CD14-positive monocyte (primary cell): ENCODE measurements at regions not wholly inside any gene's neighbourhood (a gene's known extent, or its start where the extent isn't known, plus 50 kb on each side); places are given as distances from the start of the nearest gene placed in this dataset.

Source experiments
- DNase-seq, 3 donors: peaks; one replicate each; pipeline ENCODE4 v3.0.0-alpha.2; 2011 to 2022
- H2AFZ ChIP-seq: 2 replicates; pipeline ENCODE4 v1.6.0; 2012; ENCODE audit warnings: mild to moderate bottlenecking, low read depth, low read length, inconsistent platforms; ENCODE audit not compliant: insufficient read depth, poor library complexity, severe bottlenecking
- H3K27ac ChIP-seq, 2 donors: 1 replicate in 1 of 2; 2 replicates in 1 of 2; pipeline ENCODE4 v1.5.1; 2012 to 2013; ENCODE audit warnings: low read length in 2 of 2, control low read depth in 1 of 2, inconsistent platforms in 1 of 2, low read depth in 1 of 2, mild to moderate bottlenecking in 1 of 2
- H3K27me3 ChIP-seq, 2 donors: one replicate each; pipeline versions ENCODE4 v1.6.0 to v1.6.1; 2011 to 2013; ENCODE audit warnings: low read length in 2 of 2; ENCODE audit not compliant: control insufficient read depth in 2 of 2, insufficient read depth in 2 of 2
- H3K36me3 ChIP-seq, 2 donors: replicated peaks in 1 of 2; 1 replicate in 1 of 2; 2 replicates in 1 of 2; pipeline versions ENCODE4 v1.5.1 to v1.6.1; 2012 to 2013; ENCODE audit warnings: low read length in 2 of 2, control low read depth in 1 of 2, inconsistent platforms in 1 of 2, mild to moderate bottlenecking in 1 of 2; ENCODE audit not compliant: insufficient read depth in 2 of 2, control insufficient read depth in 1 of 2
- H3K4me1 ChIP-seq, 2 donors: 1 replicate in 1 of 2; 2 replicates in 1 of 2; pipeline versions ENCODE4 v1.5.1 to v1.6.1; 2012 to 2013; ENCODE audit warnings: low read length in 2 of 2, control low read depth in 1 of 2, inconsistent platforms in 1 of 2, mild to moderate bottlenecking in 1 of 2, moderate library complexity in 1 of 2; ENCODE audit not compliant: insufficient read depth in 2 of 2, control insufficient read depth in 1 of 2
- H3K4me2 ChIP-seq: replicated peaks from 2 replicates; pipeline ENCODE3; 2012; ENCODE audit warnings: low read length, moderate library complexity, mild to moderate bottlenecking; ENCODE audit not compliant: poor library complexity, severe bottlenecking; ENCODE audit errors: extremely low read depth
- H3K4me3 ChIP-seq, 3 experiments: fragments of 200-600 bp in 1 of 3; sonication (generic) in 1 of 3; replicated peaks in 1 of 3; 1 replicate in 2 of 3; 2 replicates in 1 of 3; pipeline ENCODE4 v1.5.1; 2011 to 2013; ENCODE audit warnings: low read length in 3 of 3, mild to moderate bottlenecking in 3 of 3, control low read depth in 2 of 3, low read depth in 2 of 3, inconsistent platforms in 1 of 3, moderate library complexity in 1 of 3
- H3K79me2 ChIP-seq: 2 replicates; pipeline ENCODE4 v1.6.0; 2012; ENCODE audit warnings: mild to moderate bottlenecking, control low read depth, inconsistent platforms, low read length, moderate library complexity; ENCODE audit not compliant: insufficient read depth
- H3K9ac ChIP-seq: 2 replicates; pipeline ENCODE4 v1.6.0; 2017; ENCODE audit warnings: low read length, mild to moderate bottlenecking; ENCODE audit not compliant: insufficient read depth, poor library complexity, severe bottlenecking
- H3K9me3 ChIP-seq, 2 donors: replicated peaks in 1 of 2; 1 replicate in 1 of 2; 2 replicates in 1 of 2; pipeline versions ENCODE4 v1.5.1 to v1.6.1; 2012 to 2013; ENCODE audit warnings: low read length in 2 of 2, control low read depth in 1 of 2; ENCODE audit not compliant: control insufficient read depth in 1 of 2, insufficient read depth in 1 of 2
- H4K20me1 ChIP-seq: 2 replicates; pipeline ENCODE4 v1.6.0; 2012; ENCODE audit warnings: mild to moderate bottlenecking, low read length, control low read depth, moderate library complexity; ENCODE audit not compliant: insufficient read depth
- H3K27ac Mint-ChIP-seq, 7 donors: one replicate each; pipeline ENCODE4 v1.8.0; 2020; ENCODE audit warnings: mild to moderate bottlenecking in 7 of 7, mixed read lengths in 7 of 7, moderate library complexity in 6 of 7, inconsistent platforms in 2 of 7
- H3K27me3 Mint-ChIP-seq, 3 donors: one replicate each; pipeline ENCODE4 v1.8.0; 2021 to 2022; ENCODE audit warnings: low read depth in 3 of 3, mild to moderate bottlenecking in 3 of 3, mixed read lengths in 3 of 3, moderate library complexity in 3 of 3, inconsistent platforms in 1 of 3
- H3K36me3 Mint-ChIP-seq, 2 donors: one replicate each; pipeline ENCODE4 v1.8.0; 2020; ENCODE audit warnings: mixed read lengths in 2 of 2, inconsistent platforms in 1 of 2, mild to moderate bottlenecking in 1 of 2
- H3K4me1 Mint-ChIP-seq: one replicate; pipeline ENCODE4 v1.8.0; 2020; ENCODE audit warnings: mild to moderate bottlenecking, mixed read lengths
- H3K4me3 Mint-ChIP-seq, 2 donors: one replicate each; pipeline ENCODE4 v1.8.0; 2020; ENCODE audit warnings: mild to moderate bottlenecking in 2 of 2, mixed read lengths in 2 of 2, moderate library complexity in 1 of 2
- H3K9me3 Mint-ChIP-seq, 7 donors: one replicate each; pipeline ENCODE4 v1.8.0; 2020 to 2022; ENCODE audit warnings: mixed read lengths in 7 of 7, mild to moderate bottlenecking in 6 of 7, moderate library complexity in 6 of 7, inconsistent platforms in 2 of 7
- WGBS: methylation state at CpG from one replicate; pipeline ENCODE4 v1.1.5; 2013; ENCODE audit warnings: missing lambda C conversion rate; ENCODE audit not compliant: insufficient coverage; 5-methylcytosine and 5-hydroxymethylcytosine counted together
- intact Hi-C, 2 donors: fragments of 100-400 bp; cut with micrococcal nuclease; formaldehyde crosslinking; loops; one replicate each; pipeline versions ENCODE4 v1.15.0 to v1.15.1; 2023
- TF ChIP-seq, protein P1 (sequence below): fragments of 200-600 bp; IDR thresholded peaks from one replicate; pipeline ENCODE4 v1.8.0; 2022; ENCODE audit warnings: antibody characterized with exemption, mild to moderate bottlenecking

DNA sequence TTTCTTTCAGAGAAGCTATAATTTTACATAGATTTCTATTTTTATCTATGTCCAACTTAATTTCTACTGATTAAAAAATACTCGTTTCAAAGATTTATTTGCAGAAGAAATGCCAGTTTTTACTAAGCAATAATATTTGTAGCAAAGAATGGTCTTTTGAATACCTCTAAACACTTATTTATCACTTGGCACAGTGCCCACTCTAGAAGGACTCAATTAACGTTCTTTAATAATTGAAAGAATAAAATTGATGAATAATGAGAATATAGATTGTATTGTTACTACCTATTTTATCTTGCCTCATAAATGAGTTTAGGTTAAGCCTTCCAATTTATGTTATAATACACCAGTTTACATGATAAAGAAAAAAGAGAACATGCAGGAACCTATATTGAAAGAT lies 889.7 kb upstream of the CDH9 start:
- WGBS = no CpG with 5 or more reads among the region's 2 CpGs
- Mint-ChIP-seq H3K4me1 (no peaks in the 10 kb centered on the region), H3K4me3 (no peak overlapping the region), H3K36me3 (no peaks in the 10 kb centered on the region), H3K27me3 (no peaks in the 10 kb centered on the region), H3K9me3 (peaks cover 0 to 3% (median 0%) of the 10 kb centered on the region in 7 donors), H3K27ac (no peak overlapping the region)
- no peak overlapping the region for H3K4me3 ChIP-seq
- no peak overlapping the region for H2AFZ ChIP-seq
- no peak overlapping the region for H3K4me2 ChIP-seq
- TF ChIP-seq, protein P1, sequence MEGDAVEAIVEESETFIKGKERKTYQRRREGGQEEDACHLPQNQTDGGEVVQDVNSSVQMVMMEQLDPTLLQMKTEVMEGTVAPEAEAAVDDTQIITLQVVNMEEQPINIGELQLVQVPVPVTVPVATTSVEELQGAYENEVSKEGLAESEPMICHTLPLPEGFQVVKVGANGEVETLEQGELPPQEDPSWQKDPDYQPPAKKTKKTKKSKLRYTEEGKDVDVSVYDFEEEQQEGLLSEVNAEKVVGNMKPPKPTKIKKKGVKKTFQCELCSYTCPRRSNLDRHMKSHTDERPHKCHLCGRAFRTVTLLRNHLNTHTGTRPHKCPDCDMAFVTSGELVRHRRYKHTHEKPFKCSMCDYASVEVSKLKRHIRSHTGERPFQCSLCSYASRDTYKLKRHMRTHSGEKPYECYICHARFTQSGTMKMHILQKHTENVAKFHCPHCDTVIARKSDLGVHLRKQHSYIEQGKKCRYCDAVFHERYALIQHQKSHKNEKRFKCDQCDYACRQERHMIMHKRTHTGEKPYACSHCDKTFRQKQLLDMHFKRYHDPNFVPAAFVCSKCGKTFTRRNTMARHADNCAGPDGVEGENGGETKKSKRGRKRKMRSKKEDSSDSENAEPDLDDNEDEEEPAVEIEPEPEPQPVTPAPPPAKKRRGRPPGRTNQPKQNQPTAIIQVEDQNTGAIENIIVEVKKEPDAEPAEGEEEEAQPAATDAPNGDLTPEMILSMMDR = no peak
- H3K4me1 ChIP-seq = no peaks in the 10 kb centered on the region
- H3K9ac ChIP-seq = no peak overlapping the region
- H4K20me1 ChIP-seq = no peaks in the 10 kb centered on the region
- intact Hi-C loops = no loop called here
- H3K79me2 ChIP-seq = no peaks in the 10 kb centered on the region
- H3K27ac ChIP-seq = no peak overlapping the region
- H3K36me3 ChIP-seq = no peaks in the 10 kb centered on the region
- no peaks in the 10 kb centered on the region for H3K9me3 ChIP-seq
- DNase-seq = no peak
- H3K27me3 ChIP-seq = no peaks in the 10 kb centered on the region

DNA sequence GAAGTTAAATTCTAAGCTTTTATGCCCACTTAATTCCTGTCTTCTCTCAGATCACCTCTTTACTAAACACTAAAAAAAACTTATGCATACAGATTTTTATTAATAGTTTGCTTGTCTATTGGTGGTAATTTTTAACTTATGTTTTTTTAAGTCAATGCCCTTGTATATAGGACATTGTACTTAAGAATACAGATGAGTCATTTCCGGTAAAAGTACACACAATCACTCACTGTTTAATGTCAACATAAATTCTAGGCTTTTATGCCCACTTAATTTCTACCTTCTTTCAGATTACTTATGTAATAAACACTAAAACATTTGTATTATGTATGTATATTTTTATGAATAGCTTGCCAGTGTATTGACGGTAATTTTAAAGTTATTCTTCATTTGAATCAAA lies 872.8 kb upstream of the CDH9 start:
- no peak overlapping the region for H3K4me3 Mint-ChIP-seq
- no peak overlapping the region for H3K4me2 ChIP-seq
- H3K27me3 ChIP-seq = no peaks in the 10 kb centered on the region
- H3K4me1 Mint-ChIP-seq = no peaks in the 10 kb centered on the region
- no peaks in the 10 kb centered on the region for H3K27me3 Mint-ChIP-seq
- no peak overlapping the region for H3K4me3 ChIP-seq
- no peaks in the 10 kb centered on the region for H3K79me2 ChIP-seq
- WGBS = no CpG with 5 or more reads among the region's 2 CpGs
- H3K4me1 ChIP-seq = no peaks in the 10 kb centered on the region
- H3K9ac ChIP-seq = no peak overlapping the region
- H3K27ac ChIP-seq = no peak overlapping the region
- intact Hi-C loops = no loop called here
- no peaks in the 10 kb centered on the region for H3K36me3 ChIP-seq
- H2AFZ ChIP-seq = no peak overlapping the region
- H3K36me3 Mint-ChIP-seq = no peaks in the 10 kb centered on the region
- H3K27ac Mint-ChIP-seq = no peak overlapping the region
- H4K20me1 ChIP-seq = no peaks in the 10 kb centered on the region
- H3K9me3 Mint-ChIP-seq = peaks cover 0 to 10% (median 2%) of the 10 kb centered on the region in 7 donors
- DNase-seq = no peak
- TF ChIP-seq, protein P1 = no peak
- H3K9me3 ChIP-seq = no peaks in the 10 kb centered on the region
